ENCODE measurements at regions not wholly inside any gene's neighbourhood (a gene's known extent, or its start where the extent isn't known, plus 50 kb on each side); places are given as distances from the start of the nearest gene placed in this dataset.

DNA sequence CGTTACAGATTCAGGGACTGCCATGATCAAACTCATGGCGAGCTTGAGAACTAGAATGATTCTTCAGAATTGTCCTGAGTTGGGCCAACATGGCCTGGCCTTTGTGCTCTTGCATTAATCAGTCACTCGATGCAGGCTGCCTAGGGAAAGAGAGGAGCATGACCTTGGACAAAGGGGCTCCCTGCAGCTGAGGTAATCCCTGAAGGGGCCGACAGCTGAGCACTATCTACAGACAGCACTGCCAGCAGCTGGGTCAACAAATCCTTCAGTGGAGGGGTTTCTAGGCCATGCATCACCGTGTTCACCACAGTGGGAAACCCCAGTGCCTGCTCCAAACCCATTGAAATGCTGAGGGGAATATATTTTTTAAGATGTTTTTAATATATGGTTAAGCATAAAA lies 159.5 kb upstream of the POU2AF2 start:
- no peaks in the 10 kb centered on the region for H3K9me3 Mint-ChIP-seq
- no peak for DNase-seq (ENCODE audit: low spot score in 2 of 2, unreplicated experiment in 2 of 2)
- H3K36me3 Mint-ChIP-seq, result no peaks in the 10 kb centered on the region
- H3K27ac Mint-ChIP-seq, result no peak overlapping the region
- no peak overlapping the region for H3K4me3 Mint-ChIP-seq
- TF ChIP-seq, protein P1, sequence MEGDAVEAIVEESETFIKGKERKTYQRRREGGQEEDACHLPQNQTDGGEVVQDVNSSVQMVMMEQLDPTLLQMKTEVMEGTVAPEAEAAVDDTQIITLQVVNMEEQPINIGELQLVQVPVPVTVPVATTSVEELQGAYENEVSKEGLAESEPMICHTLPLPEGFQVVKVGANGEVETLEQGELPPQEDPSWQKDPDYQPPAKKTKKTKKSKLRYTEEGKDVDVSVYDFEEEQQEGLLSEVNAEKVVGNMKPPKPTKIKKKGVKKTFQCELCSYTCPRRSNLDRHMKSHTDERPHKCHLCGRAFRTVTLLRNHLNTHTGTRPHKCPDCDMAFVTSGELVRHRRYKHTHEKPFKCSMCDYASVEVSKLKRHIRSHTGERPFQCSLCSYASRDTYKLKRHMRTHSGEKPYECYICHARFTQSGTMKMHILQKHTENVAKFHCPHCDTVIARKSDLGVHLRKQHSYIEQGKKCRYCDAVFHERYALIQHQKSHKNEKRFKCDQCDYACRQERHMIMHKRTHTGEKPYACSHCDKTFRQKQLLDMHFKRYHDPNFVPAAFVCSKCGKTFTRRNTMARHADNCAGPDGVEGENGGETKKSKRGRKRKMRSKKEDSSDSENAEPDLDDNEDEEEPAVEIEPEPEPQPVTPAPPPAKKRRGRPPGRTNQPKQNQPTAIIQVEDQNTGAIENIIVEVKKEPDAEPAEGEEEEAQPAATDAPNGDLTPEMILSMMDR (IDR thresholded peaks at IDR 0.05; ENCODE audit: unreplicated experiment), result no peak
- H3K27me3 Mint-ChIP-seq (ENCODE audit: low read depth), result peaks cover 2% of the 10 kb centered on the region
- peaks cover 3% of the 10 kb centered on the region for H3K4me1 Mint-ChIP-seq

DNA sequence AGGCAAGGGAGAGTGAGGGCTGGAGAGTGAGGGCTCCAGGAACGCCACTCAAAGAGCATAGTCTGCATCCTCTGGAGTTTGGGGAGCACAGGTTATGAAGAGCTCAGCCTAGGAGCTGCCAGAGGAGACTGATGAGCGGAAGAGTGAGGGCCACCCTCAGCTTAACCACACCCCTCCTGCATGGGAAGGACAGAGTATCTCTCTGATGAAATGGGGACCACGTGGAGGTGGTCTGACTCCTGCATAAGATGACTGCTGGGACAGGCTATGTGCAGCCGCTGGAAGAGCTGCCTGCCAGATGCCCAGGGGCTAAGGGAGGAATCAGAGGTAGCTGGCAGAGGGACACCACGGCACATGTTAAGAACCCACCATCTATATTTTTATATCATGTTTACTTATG lies 162.9 kb upstream of the POU2AF2 start:
- Mint-ChIP-seq H3K36me3 (no peaks in the 10 kb centered on the region), H3K4me3 (no peak overlapping the region), H3K27me3 (ENCODE audit: low read depth) (no peaks in the 10 kb centered on the region), H3K9me3 (no peaks in the 10 kb centered on the region), H3K4me1 (peaks cover 9% of the 10 kb centered on the region), H3K27ac (no peak overlapping the region)
- TF ChIP-seq, protein P1 (IDR thresholded peaks at IDR 0.05; ENCODE audit: unreplicated experiment), result no peak
- DNase-seq (ENCODE audit: low spot score in 2 of 2, unreplicated experiment in 2 of 2), result no peak

DNA sequence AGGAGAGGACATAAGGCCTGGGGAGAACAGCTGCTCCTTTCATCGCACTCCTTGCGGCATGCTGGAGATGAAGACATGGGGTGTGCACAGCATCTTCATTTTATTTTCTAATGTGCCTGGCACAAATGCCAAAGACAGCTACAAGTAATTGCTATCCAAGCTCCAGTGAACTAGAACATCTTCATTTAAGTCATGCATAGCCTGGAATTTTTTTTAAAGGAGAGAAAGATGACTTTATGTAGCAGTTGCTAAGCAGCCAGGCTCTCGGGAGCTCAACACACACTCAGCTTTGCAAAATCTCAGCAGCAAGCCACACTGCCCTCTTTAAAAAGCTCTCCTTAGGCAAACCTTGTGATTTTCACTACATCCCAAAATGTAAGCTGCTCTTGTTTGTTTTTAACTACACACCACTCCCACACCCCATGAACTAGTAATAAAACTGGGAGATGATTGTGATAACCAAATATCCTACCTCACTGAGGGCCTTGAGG lies 164.5 kb upstream of the POU2AF2 start:
- TF ChIP-seq, protein P1 (IDR thresholded peaks at IDR 0.05; ENCODE audit: unreplicated experiment), result no peak
- H3K9me3 Mint-ChIP-seq, result no peaks in the 10 kb centered on the region
- no peak overlapping the region for H3K27ac Mint-ChIP-seq
- H3K27me3 Mint-ChIP-seq (ENCODE audit: low read depth), result no peaks in the 10 kb centered on the region
- no peaks in the 10 kb centered on the region for H3K36me3 Mint-ChIP-seq
- no peak for DNase-seq (ENCODE audit: low spot score in 2 of 2, unreplicated experiment in 2 of 2)
- no peak overlapping the region for H3K4me3 Mint-ChIP-seq
- peaks cover 9% of the 10 kb centered on the region for H3K4me1 Mint-ChIP-seq

DNA sequence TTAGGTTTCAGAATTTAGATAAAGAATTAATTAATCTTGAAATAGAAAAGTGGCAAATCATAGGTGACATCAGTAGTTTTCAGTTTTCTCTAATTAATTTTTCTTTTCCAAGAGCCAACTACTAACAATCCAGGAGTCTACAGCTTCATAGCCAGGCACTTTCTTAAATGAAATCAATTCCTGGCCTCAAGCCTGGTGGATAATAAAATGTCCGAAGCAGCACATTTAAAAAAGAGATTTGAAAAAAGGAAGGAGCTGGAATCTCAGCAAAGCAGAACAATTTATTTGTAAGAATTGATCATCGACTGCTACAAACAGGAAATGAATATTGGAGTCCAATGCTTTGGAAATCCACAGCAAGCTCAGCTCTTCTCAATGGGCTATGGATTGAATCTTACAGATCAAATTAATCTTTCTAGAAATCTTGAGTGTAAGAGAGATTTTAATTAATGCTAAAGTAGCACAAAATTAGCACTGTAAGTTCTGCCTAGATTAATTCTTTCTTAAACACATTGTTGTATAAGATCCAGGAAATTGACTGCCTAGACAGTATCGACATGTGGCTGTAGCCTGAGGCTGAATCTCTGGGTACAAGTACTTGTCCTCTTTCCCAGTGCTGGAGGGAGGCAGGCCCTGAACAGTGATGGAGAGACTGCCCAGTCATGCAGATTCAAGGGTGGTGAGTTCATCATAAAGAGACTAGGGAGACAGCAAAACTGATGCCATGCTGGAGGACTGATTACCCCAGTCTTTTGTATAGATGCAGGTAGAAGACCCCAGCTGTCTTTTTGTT lies 167.8 kb upstream of the POU2AF2 start:
- Mint-ChIP-seq H3K4me1 (peaks cover 9% of the 10 kb centered on the region), H3K9me3 (no peaks in the 10 kb centered on the region), H3K4me3 (no peak overlapping the region), H3K27ac (no peak overlapping the region), H3K27me3 (ENCODE audit: low read depth) (peaks cover 8% of the 10 kb centered on the region), H3K36me3 (no peaks in the 10 kb centered on the region)
- DNase-seq (ENCODE audit: low spot score in 2 of 2, unreplicated experiment in 2 of 2), result no peak
- TF ChIP-seq, protein P1 (IDR thresholded peaks at IDR 0.05; ENCODE audit: unreplicated experiment), result no peak

DNA sequence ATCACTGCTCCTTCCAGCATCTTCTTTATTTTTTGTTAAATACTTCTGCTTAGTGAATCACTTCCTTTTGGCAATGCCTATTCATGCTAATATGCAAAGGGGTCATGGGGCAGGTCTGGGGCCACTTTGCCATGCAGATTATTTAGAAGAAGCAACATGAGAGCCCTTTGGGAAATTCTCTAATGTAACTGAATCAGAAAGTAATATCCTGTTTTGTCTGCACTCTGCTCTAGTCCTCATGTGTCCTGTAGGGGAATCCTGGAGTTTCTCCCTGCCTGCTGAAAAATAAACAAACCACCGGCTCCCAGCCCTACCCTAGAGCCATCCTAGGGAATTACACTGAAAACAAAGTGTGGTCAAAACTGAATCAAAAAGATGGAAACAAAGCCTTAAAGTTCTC lies 176.5 kb upstream of the POU2AF2 start:
- TF ChIP-seq, protein P1 (IDR thresholded peaks at IDR 0.05; ENCODE audit: unreplicated experiment), result no peak
- no peak overlapping the region for H3K27ac Mint-ChIP-seq
- H3K36me3 Mint-ChIP-seq, result no peaks in the 10 kb centered on the region
- no peak for DNase-seq (ENCODE audit: low spot score in 2 of 2, unreplicated experiment in 2 of 2)
- H3K4me3 Mint-ChIP-seq, result no peak overlapping the region
- peaks cover 19% of the 10 kb centered on the region for H3K27me3 Mint-ChIP-seq (ENCODE audit: low read depth)
- H3K4me1 Mint-ChIP-seq, result no peaks in the 10 kb centered on the region
- H3K9me3 Mint-ChIP-seq, result peaks cover 17% of the 10 kb centered on the region

Measured in mesothelial cell of epicardium (in vitro differentiated cells).